Rectal smooth muscle tissue (tissue), 1 donor: ENCODE measurements at regions not wholly inside any gene's neighbourhood (a gene's known extent, or its start where the extent isn't known, plus 50 kb on each side); places are given as distances from the start of the nearest gene placed in this dataset.

Source experiments
- H3K27ac ChIP-seq: one replicate; pipeline ENCODE4 v1.7.0; 2013; ENCODE audit warnings: low read depth, low read length, inconsistent platforms
- H3K27me3 ChIP-seq: one replicate; pipeline ENCODE4 v1.7.0; 2013; ENCODE audit warnings: low read length; ENCODE audit not compliant: control insufficient read depth, insufficient read depth
- H3K36me3 ChIP-seq: one replicate; pipeline ENCODE4 v1.7.0; 2013; ENCODE audit warnings: low read length; ENCODE audit not compliant: control insufficient read depth, insufficient read depth
- H3K4me1 ChIP-seq: one replicate; pipeline ENCODE4 v1.7.0; 2013; ENCODE audit warnings: low read length; ENCODE audit not compliant: control insufficient read depth, insufficient read depth
- H3K4me3 ChIP-seq: one replicate; pipeline ENCODE4 v1.7.0; 2013; ENCODE audit warnings: low read length
- H3K9ac ChIP-seq: one replicate; pipeline ENCODE4 v1.7.0; 2013; ENCODE audit warnings: low read length

DNA sequence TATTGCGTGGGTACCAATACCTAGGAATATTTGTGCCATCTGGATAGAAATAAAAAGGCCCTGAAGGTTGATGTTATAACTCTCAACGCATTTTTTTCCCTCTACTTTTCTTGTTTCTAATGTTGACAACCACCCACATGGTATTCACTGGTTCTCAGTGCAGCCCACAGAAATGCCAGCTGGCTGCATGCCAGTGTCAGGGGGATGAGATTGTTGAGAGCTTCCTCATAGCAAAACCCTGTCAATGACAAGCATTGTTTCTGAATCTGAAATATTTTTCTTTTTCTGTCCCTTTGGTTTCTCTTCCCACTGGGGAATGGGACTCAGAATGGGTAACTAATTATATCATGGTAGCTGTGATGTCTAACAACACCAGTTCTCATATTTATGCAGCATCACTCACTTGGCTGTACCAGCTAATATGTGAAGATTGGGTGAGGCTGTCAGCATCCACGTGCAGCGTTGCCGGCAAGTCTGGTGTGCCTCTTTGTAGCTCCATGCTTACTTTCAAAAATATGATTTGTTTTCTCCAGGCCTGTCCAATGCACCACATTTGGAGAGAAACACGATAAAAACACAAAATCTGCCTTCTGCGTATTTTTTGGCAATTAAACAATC, 284.6 kb downstream of the PTBP2 start:
- Histone ChIP-seq H3K9ac (no peak overlapping the region), H3K4me3 (no peak overlapping the region), H3K36me3 (no peaks in the 10 kb centered on the region), H3K27ac (no peak overlapping the region), H3K4me1 (no peaks in the 10 kb centered on the region), H3K27me3 (no peaks in the 10 kb centered on the region)

DNA sequence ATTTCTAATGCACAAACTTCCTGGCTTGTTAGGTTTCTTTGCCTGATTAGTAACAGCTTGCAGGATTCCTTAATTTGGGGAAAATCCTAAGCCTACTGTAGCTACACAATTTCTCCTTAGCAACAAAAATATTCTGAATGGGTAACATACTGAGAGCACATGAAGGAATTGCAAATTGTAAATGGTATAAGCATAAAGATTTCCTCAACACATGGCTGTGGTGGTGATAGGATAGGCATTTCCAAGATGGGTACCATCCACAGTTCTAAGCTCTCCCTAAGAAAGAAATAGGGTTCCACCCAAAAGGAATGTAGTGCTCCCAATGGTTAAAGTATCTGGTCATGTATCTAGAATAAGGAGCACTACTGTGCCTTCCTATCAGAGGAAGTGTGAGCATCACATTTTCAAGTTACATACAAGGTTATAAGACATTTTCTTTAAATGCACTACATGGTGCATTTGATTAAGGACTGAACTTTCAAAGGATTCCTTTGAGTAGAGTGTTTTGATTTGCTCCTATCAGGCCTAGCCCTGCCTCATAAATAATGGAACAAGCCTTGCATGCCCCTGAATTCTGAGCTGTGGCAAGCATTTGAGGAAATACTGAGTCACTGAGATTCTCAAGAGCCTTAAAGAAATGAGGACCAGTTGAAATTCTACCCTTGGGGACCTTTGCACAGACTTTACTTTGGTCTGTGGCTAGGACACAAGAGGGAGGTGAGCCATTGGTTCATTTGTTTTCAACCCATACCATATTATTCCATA, 286.4 kb downstream of the PTBP2 start:
- Histone ChIP-seq H3K27me3 (no peaks in the 10 kb centered on the region), H3K36me3 (no peaks in the 10 kb centered on the region), H3K4me1 (no peaks in the 10 kb centered on the region), H3K4me3 (no peak overlapping the region), H3K9ac (no peak overlapping the region), H3K27ac (no peak overlapping the region)

DNA sequence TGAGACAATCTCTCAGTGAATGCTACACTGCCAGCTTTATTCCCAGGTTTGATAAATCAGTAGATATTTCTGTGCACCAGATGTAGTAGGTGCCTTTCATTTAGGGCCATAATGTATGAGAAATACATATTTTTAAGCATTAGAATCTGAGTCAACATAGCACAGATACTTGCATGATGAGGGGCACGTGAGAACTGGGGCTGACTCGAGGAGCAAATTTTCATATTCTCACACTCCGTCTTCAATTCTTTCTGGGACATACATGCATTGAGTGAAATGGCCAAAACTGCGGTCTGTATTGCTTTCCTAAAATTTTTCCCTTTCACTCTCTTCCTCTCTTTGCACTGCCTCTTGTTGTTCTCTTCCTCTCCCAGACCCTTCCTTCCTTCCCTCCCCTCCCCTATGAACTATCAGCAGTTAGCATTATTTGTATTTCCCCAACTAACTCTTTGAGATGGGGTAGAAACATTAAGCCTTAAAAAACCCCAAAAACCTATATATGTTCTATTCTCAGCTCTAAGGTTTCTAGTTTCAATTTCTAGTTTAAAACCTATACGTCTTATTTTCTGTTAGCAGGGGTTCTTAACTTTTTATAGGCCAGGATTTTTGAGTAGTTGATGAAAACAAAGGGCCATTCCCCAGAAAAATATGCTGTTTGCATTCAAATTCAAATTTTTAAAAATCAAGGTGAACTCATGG, 289.1 kb downstream of the PTBP2 start:
- Histone ChIP-seq H3K36me3 (no peaks in the 10 kb centered on the region), H3K9ac (no peak overlapping the region), H3K4me3 (no peak overlapping the region), H3K4me1 (no peaks in the 10 kb centered on the region), H3K27ac (no peak overlapping the region), H3K27me3 (no peaks in the 10 kb centered on the region)

DNA sequence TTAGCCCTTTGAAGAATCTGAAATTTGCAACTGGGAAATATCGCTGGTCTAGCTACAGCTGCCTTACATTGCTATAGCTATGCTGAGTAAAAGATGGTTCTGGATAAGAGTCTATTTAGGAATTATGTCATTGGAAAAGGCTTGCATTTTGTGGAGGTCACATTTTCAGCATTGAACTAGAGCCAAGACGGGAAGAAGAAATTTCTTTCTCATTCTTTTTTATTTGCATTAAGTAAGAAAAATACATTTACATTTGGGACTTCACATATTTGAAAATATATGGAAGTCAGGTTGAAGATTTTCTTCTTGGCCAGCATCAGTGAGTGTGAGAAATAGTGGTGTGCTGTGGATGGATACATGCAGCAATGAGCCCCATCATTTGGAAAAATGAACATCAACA, 291.6 kb downstream of the PTBP2 start:
- no peaks in the 10 kb centered on the region for H3K27me3 ChIP-seq

DNA sequence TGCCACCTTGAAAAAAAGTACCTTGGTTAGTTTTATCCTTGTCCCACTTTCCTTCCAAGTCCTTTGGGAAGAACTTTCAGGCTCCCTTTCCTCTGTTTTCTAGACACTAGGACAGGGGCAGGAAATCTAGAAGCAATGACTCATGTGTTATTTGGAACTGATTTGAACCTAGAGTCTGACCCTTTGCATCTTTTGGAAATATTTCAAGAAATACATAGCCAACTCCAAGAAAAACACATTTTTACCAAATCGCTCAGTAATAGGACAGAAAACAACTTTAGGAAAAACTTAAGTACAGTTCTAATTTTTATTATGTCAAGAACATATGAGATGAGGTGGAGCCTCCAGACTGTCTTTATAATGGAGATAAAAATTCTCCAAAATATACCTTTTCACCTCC, 292.4 kb downstream of the PTBP2 start:
- Histone ChIP-seq H3K9ac (no peak overlapping the region), H3K27ac (no peak overlapping the region), H3K4me3 (no peak overlapping the region), H3K27me3 (no peaks in the 10 kb centered on the region), H3K36me3 (no peaks in the 10 kb centered on the region), H3K4me1 (no peaks in the 10 kb centered on the region)

More for the DNA sequence above, 291.6 kb downstream of the PTBP2 start:
- Histone ChIP-seq H3K4me3 (no peak overlapping the region), H3K4me1 (no peaks in the 10 kb centered on the region), H3K36me3 (no peaks in the 10 kb centered on the region), H3K27ac (no peak overlapping the region), H3K9ac (no peak overlapping the region)

DNA sequence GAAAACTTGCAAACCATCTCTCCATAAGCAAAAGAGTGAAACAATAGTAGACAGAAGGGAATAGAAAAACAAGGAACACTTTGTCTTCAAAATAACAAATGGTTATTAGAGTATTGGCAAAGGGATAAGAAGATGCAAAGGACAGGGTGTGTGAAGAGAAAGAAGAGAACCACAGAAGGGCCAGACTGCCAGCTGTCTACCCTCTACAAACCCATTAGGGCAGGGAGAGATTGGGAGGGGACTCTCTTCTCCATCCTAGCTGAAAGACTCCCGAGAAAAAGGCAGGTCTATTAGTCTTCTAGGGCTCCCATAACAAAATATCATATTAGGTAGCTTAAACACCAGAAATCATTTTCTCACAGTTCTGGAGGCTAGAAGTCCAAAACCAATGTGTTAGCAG, 292.8 kb downstream of the PTBP2 start:
- H3K9ac ChIP-seq = no peak overlapping the region
- no peak overlapping the region for H3K27ac ChIP-seq
- no peaks in the 10 kb centered on the region for H3K27me3 ChIP-seq
- no peaks in the 10 kb centered on the region for H3K36me3 ChIP-seq
- no peaks in the 10 kb centered on the region for H3K4me1 ChIP-seq
- H3K4me3 ChIP-seq = no peak overlapping the region

DNA sequence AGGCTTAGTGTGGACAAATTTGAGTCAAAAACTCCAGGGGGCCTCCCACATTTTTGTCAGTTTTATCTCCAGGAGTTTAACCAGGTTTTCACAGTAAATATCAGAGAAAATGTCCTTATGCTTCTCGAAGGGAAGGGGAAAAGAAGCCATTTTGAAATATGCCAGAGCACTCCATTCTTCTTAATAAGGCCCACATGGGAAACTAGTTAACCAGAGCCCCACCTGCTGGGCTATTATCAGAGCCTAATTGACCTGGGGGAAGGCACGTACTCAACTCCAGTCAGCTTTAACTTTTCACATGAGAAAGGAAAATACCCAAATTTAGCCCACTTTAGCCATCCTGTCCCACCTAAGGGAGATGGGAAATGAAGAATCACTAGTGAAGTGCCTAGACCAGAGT, 296.3 kb downstream of the PTBP2 start:
- no peaks in the 10 kb centered on the region for H3K27me3 ChIP-seq
- no peak overlapping the region for H3K4me3 ChIP-seq
- H3K9ac ChIP-seq = no peak overlapping the region
- no peaks in the 10 kb centered on the region for H3K36me3 ChIP-seq
- H3K4me1 ChIP-seq = no peaks in the 10 kb centered on the region
- H3K27ac ChIP-seq = no peak overlapping the region
